ENCODE measurements at regions not wholly inside any gene's neighbourhood (a gene's known extent, or its start where the extent isn't known, plus 50 kb on each side); places are given as distances from the start of the nearest gene placed in this dataset.

DNA sequence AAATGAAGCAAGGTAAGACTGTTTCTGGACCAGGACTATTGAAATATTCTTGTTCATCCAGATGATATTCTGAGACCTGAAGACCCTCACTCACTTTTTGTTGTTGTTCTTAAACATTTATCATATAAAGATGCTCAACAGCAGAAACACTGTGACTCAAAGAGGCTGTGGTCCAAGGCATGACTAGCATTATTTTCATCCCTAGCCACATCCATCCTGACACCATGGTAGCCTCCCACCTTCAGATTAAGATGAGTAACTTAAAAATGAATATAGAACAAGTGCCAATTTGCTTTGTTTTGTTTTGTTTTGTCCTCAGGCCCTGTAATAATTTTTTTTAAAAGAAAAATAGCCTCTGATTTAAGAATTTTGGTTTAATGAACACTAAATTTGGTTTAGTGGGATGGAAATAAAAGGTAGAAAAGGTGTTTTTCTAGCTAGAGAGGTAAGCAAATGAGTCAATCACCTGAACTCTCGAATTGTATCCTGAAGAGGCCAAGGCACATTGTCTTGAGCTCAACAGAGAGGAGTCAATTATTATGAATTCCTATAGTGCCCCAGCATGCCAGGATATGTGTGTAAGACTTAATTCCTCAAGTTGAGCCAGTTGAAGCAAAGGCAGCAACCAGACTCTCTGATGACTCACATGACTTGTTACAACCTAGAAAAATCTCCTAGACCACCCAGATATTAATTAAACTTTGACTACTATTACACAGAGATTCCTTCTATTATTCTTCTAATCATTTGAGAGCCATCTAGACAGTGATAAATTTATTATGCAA, 380.1 kb upstream of the TUSC1 start:
- no peak for DNase-seq
- Histone ChIP-seq H3K9me3 (ENCODE audit: control insufficient read depth, low read length) (no peaks in the 10 kb centered on the region), H3K36me3 (ENCODE audit: control insufficient read depth in 1 of 2, insufficient read depth in 2 of 2, low read length in 1 of 2) (no peaks in the 10 kb centered on the region), H3K27me3 (ENCODE audit: control insufficient read depth in 1 of 2, insufficient read depth in 2 of 2, low read length in 1 of 2) (no peaks in the 10 kb centered on the region), H3K4me3 (ENCODE audit: low read length in 2 of 2) (no peak overlapping the region), H3K27ac (ENCODE audit: low read depth in 1 of 2, low read length in 2 of 2) (no peak overlapping the region), H3K4me1 (ENCODE audit: control insufficient read depth in 1 of 2, insufficient read depth in 2 of 2, low read length in 2 of 2) (no peaks in the 10 kb centered on the region)
- WGBS, 2 donors: 63 to 69% methylated on average over 1 of the region's 1 CpG
- no peak for ATAC-seq (ENCODE audit: low FRiP score)
- intact Hi-C loops (cut with DNase I): no loop called here

DNA sequence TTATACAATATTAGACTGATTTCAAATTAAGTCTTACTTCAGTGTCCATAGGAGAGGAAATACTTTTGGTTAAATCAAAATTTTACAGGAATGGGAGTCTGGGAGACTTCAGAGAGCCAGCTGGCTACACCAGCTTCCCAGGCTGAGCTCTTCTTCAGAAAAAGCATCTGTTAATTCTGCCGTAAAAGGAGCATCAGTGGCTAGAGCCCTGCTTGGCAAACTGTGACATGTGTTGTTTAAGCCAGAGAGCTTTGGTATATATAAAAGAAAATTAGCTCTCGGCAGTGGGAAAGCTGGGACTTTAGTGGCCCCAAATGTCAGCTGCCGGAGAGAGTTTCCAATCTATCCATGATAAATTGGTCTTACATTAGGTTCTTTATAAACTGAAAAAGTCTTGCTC, 378.8 kb upstream of the TUSC1 start:
- no peaks in the 10 kb centered on the region for H3K27me3 ChIP-seq (ENCODE audit: control insufficient read depth in 1 of 2, insufficient read depth in 2 of 2, low read length in 1 of 2)
- WGBS, 2 donors: 49 to 51% methylated on average over 3 of the region's 3 CpGs
- no peak overlapping the region for H3K27ac ChIP-seq (ENCODE audit: low read depth in 1 of 2, low read length in 2 of 2)
- H3K4me3 ChIP-seq (ENCODE audit: low read length in 2 of 2): no peak overlapping the region
- H3K9me3 ChIP-seq (ENCODE audit: control insufficient read depth, low read length): no peaks in the 10 kb centered on the region
- no peaks in the 10 kb centered on the region for H3K4me1 ChIP-seq (ENCODE audit: control insufficient read depth in 1 of 2, insufficient read depth in 2 of 2, low read length in 2 of 2)
- ATAC-seq (ENCODE audit: low FRiP score) (no peak), DNase-seq (no peak)
- intact Hi-C loops (cut with DNase I): no loop called here
- H3K36me3 ChIP-seq (ENCODE audit: control insufficient read depth in 1 of 2, insufficient read depth in 2 of 2, low read length in 1 of 2): no peaks in the 10 kb centered on the region

DNA sequence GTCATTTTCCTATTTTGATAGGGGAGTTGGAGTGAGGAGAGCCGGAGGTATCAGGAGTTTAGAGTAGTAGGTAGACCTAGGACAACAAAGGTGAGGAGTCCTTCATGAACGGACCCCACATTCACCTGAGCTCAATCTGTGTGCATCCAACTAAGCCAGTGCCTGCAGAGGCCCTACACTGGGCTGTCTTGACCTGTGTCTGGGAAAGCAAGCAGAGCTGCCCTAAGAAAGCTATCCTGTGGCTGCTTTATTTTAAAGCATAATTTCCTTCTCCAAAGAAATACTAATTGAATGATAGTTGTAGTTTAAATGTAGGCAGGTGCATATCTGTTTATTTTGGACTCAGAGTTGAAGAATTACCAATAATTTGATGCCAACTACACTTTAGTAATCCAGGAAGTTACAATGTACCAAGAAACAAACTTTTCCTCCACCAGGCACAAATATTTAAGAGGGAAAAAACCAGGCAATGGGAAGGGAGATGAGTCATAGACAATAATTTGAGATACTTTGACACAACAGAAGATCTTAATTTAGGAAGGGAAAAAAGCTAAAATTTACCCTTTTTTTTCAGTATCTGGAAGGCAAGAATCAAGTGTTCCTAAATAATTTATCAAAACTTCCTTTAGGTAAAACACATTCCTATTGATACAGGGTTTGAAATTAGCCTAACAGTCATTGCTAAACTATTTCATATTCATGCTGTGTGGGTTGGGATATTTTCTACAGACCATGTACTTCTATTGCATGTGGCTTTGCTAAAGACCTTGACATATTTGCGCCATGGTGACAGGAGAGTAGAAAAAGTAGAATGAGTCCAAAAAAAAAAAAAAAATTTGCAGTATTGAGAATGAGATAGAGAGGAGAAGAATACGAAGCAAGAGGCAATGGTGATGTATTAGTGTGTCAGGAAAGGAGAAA, 376.6 kb upstream of the TUSC1 start:
- no peaks in the 10 kb centered on the region for H3K36me3 ChIP-seq (ENCODE audit: control insufficient read depth in 1 of 2, insufficient read depth in 2 of 2, low read length in 1 of 2)
- WGBS, 2 donors: 79 to 84% methylated on average over 4 of the region's 4 CpGs
- ATAC-seq (ENCODE audit: low FRiP score): no peak
- no peaks in the 10 kb centered on the region for H3K4me1 ChIP-seq (ENCODE audit: control insufficient read depth in 1 of 2, insufficient read depth in 2 of 2, low read length in 2 of 2)
- no peak for DNase-seq
- no peaks in the 10 kb centered on the region for H3K9me3 ChIP-seq (ENCODE audit: control insufficient read depth, low read length)
- H3K27ac ChIP-seq (ENCODE audit: low read depth in 1 of 2, low read length in 2 of 2): no peak overlapping the region
- no peak overlapping the region for H3K4me3 ChIP-seq (ENCODE audit: low read length in 2 of 2)
- no peaks in the 10 kb centered on the region for H3K27me3 ChIP-seq (ENCODE audit: control insufficient read depth in 1 of 2, insufficient read depth in 2 of 2, low read length in 1 of 2)
- intact Hi-C loops (cut with DNase I): no loop called here

DNA sequence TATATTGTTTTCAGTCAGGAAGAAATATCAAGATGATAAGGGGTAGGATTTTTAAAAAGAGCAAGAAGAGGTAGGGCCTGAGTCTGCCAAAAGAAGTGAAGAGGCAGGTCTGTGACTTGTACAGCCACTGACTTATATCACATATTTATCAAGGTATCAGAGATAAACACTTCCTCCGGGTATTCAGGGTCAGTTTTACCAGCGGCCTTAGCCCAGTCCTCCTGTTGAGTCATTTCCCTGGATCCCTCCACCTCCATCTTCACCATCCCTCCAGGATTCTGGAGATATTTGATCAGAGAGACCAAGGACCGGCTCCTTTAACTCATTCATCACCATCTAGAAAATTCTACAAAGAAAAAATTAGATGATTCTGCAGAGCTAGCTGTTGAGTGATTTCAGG, 375.7 kb upstream of the TUSC1 start:
- WGBS, 2 donors: 65 to 72% methylated on average over 3 of the region's 3 CpGs
- no peaks in the 10 kb centered on the region for H3K27me3 ChIP-seq (ENCODE audit: control insufficient read depth in 1 of 2, insufficient read depth in 2 of 2, low read length in 1 of 2)
- no peak for ATAC-seq (ENCODE audit: low FRiP score)

DNA sequence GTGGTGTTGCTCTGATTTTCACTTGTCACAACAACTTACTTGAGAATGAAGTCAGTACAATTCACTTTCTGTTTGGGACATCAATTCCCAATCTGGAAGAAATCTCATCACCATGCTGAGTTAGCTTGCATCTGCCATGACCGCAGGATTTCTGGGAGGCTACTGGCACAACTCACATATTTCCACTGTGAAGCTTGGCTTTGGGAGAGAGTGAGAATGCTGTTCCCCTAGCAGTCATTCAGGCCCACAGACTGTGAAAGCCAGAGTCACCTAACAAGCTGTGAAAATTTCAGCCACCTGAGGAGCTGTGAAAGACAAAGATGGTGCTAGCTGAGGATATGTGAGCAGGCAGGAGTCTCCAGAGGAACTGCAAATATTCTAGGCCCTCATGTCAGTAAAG, 365.2 kb upstream of the TUSC1 start:
- Histone ChIP-seq H3K4me1 (ENCODE audit: control insufficient read depth in 1 of 2, insufficient read depth in 2 of 2, low read length in 2 of 2) (no peaks in the 10 kb centered on the region), H3K27ac (ENCODE audit: low read depth in 1 of 2, low read length in 2 of 2) (no peak overlapping the region), H3K36me3 (ENCODE audit: control insufficient read depth in 1 of 2, insufficient read depth in 2 of 2, low read length in 1 of 2) (no peaks in the 10 kb centered on the region), H3K27me3 (ENCODE audit: control insufficient read depth in 1 of 2, insufficient read depth in 2 of 2, low read length in 1 of 2) (no peaks in the 10 kb centered on the region), H3K4me3 (ENCODE audit: low read length in 2 of 2) (no peak overlapping the region), H3K9me3 (ENCODE audit: control insufficient read depth, low read length) (no peaks in the 10 kb centered on the region)
- intact Hi-C loops (cut with DNase I): no loop called here
- WGBS, 2 donors: 81 to 84% methylated on average over 1 of the region's 1 CpG
- ATAC-seq (ENCODE audit: low FRiP score): no peak
- DNase-seq: no peak

More for the DNA sequence above, 375.7 kb upstream of the TUSC1 start:
- H3K36me3 ChIP-seq (ENCODE audit: control insufficient read depth in 1 of 2, insufficient read depth in 2 of 2, low read length in 1 of 2): no peaks in the 10 kb centered on the region
- no peak overlapping the region for H3K27ac ChIP-seq (ENCODE audit: low read depth in 1 of 2, low read length in 2 of 2)
- no peak overlapping the region for H3K4me3 ChIP-seq (ENCODE audit: low read length in 2 of 2)
- H3K4me1 ChIP-seq (ENCODE audit: control insufficient read depth in 1 of 2, insufficient read depth in 2 of 2, low read length in 2 of 2): no peaks in the 10 kb centered on the region
- no peak for DNase-seq
- H3K9me3 ChIP-seq (ENCODE audit: control insufficient read depth, low read length): no peaks in the 10 kb centered on the region
- intact Hi-C loops (cut with DNase I): no loop called here

DNA sequence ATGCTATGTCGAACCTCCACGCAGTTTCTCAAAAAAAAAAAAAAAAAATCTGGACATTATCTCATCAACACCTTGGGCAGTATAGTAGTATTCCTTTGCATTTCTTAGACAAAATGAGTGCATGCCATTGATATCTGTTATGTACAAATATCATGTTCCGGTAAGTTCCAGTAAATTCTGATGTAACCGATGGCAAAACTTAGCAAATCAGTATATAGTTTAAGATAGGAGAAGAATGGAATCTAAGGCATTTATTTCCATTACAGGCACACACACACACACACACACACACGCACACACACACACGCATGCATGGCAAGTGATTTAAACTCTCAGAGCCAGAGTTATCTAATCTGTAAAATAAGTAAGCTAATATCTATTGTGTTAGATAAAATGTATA, 356.5 kb upstream of the TUSC1 start:
- Histone ChIP-seq H3K36me3 (ENCODE audit: control insufficient read depth in 1 of 2, insufficient read depth in 2 of 2, low read length in 1 of 2) (no peaks in the 10 kb centered on the region), H3K4me1 (ENCODE audit: control insufficient read depth in 1 of 2, insufficient read depth in 2 of 2, low read length in 2 of 2) (no peaks in the 10 kb centered on the region), H3K4me3 (ENCODE audit: low read length in 2 of 2) (no peak overlapping the region), H3K27ac (ENCODE audit: low read depth in 1 of 2, low read length in 2 of 2) (no peak overlapping the region), H3K27me3 (ENCODE audit: control insufficient read depth in 1 of 2, insufficient read depth in 2 of 2, low read length in 1 of 2) (no peaks in the 10 kb centered on the region), H3K9me3 (ENCODE audit: control insufficient read depth, low read length) (no peaks in the 10 kb centered on the region)
- DNase-seq (no peak), ATAC-seq (ENCODE audit: low FRiP score) (no peak)
- 31 to 32% methylated on average over 6 of the region's 6 CpGs for WGBS, 2 donors
- intact Hi-C loops (cut with DNase I): no loop called here

DNA sequence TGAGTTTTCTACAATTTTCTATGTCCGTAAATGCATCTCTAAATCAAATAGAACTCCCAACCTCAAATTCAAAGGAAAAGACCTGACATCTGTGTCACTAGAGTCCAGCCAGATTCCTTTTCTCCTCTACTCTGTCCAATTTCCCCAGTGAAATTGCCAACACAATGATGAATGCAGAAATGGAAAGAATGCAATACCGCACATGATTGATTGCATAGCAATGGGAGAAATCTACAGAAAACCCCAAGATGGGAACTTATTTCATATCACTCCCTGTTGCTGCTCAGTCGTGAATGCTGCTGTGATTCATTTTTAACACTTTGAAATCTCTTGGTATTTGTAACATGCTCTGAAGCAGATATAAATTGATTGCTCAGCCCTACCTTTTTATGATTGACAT, 355.1 kb upstream of the TUSC1 start:
- intact Hi-C loops (cut with DNase I): no loop called here
- no peak overlapping the region for H3K27ac ChIP-seq (ENCODE audit: low read depth in 1 of 2, low read length in 2 of 2)
- H3K9me3 ChIP-seq (ENCODE audit: control insufficient read depth, low read length): no peaks in the 10 kb centered on the region
- no peaks in the 10 kb centered on the region for H3K27me3 ChIP-seq (ENCODE audit: control insufficient read depth in 1 of 2, insufficient read depth in 2 of 2, low read length in 1 of 2)
- DNase-seq (no peak), ATAC-seq (ENCODE audit: low FRiP score) (no peak)
- WGBS, 2 donors: 17 to 18% methylated on average over 3 of the region's 3 CpGs
- no peaks in the 10 kb centered on the region for H3K4me1 ChIP-seq (ENCODE audit: control insufficient read depth in 1 of 2, insufficient read depth in 2 of 2, low read length in 2 of 2)
- no peaks in the 10 kb centered on the region for H3K36me3 ChIP-seq (ENCODE audit: control insufficient read depth in 1 of 2, insufficient read depth in 2 of 2, low read length in 1 of 2)
- no peak overlapping the region for H3K4me3 ChIP-seq (ENCODE audit: low read length in 2 of 2)

DNA sequence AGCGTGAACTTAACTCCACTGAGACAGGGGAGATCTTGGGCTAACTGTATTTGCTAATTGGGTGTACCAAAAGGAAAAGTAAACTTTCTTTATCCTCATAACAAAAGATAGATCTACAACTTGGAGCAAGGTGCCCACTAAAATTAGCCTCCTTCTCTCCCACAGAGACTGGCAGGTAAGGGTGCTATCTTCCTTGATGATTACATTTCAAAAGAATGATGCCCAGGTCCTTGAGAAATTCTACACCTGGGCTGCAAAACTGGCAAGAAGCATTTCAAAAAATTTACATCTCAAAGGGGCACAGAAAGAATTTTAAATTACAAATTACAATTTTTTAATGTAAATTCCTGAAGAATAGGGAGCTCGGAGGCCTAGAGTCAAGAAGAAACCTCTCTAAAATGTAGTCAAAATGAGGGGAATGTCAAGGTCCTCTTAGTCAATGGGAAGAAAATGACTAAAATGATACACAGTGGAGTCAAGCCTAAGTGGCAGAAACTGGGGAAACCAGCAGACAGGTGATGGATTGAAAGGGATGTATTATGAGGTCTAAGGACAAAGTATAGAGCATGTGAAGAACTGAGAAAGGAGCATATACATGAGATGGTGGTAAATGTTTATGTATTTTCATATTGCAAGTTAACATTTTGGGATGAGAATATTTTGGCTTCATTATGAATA, 348.3 kb upstream of the TUSC1 start:
- Histone ChIP-seq H3K36me3 (ENCODE audit: control insufficient read depth in 1 of 2, insufficient read depth in 2 of 2, low read length in 1 of 2) (no peaks in the 10 kb centered on the region), H3K9me3 (ENCODE audit: control insufficient read depth, low read length) (no peaks in the 10 kb centered on the region), H3K4me3 (ENCODE audit: low read length in 2 of 2) (no peak overlapping the region), H3K27ac (ENCODE audit: low read depth in 1 of 2, low read length in 2 of 2) (no peak overlapping the region), H3K4me1 (ENCODE audit: control insufficient read depth in 1 of 2, insufficient read depth in 2 of 2, low read length in 2 of 2) (no peaks in the 10 kb centered on the region), H3K27me3 (ENCODE audit: control insufficient read depth in 1 of 2, insufficient read depth in 2 of 2, low read length in 1 of 2) (no peaks in the 10 kb centered on the region)
- WGBS, 2 donors: 80 to 87% methylated on average over 2 of the region's 2 CpGs
- intact Hi-C loops (cut with DNase I): no loop called here
- ATAC-seq (ENCODE audit: low FRiP score) (no peak), DNase-seq (no peak)

All from aorta (tissue), 5 donors.